Neural progenitor cell (in vitro differentiated cells): ENCODE measurements at regions not wholly inside any gene's neighbourhood (a gene's known extent, or its start where the extent isn't known, plus 50 kb on each side); places are given as distances from the start of the nearest gene placed in this dataset.

Experiments
- CTCF ChIP-seq: fragments of 200-600 bp; sonication (generic); IDR thresholded peaks from 2 replicates; pipeline ENCODE4 v1.5.1; 2017; ENCODE audit warnings: antibody characterized with exemption, mild to moderate bottlenecking
- EZH2 ChIP-seq: fragments of 200-600 bp; sonication (generic); IDR thresholded peaks from 2 replicates; pipeline ENCODE4 v1.6.1; 2017; ENCODE audit warnings: antibody characterized with exemption, mild to moderate bottlenecking, moderate library complexity
- EZH2phosphoT487 ChIP-seq: fragments of 200-600 bp; sonication (generic); IDR thresholded peaks from 2 replicates; pipeline ENCODE4 v1.6.1; 2017; ENCODE audit warnings: antibody characterized with exemption

DNA sequence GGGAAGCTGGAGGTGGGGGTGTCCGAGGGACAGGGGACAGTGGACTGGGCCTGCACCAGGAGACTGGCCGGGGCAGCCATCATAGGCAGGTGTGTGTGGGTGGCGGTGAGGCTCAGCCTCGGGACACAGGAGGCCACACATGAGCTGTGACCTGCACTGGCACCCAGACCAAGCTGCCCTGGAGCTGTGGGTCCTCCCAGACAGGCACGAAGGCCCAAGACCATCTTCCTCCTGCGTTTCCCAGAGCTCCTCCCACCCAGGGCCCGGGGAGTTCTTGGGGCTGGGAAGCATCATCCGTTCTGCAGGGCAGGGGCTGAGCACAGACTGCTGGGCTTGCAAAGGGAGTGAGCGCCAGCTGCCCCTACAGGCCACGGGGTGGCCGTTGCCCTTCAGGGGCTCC, 87.4 kb downstream of the PDGFA start:
- TF ChIP-seq CTCF (no peak), EZH2 (no peak), EZH2phosphoT487 (no peak)
